SK-N-SH (cell line): ENCODE measurements at regions not wholly inside any gene's neighbourhood (a gene's known extent, or its start where the extent isn't known, plus 50 kb on each side); places are given as distances from the start of the nearest gene placed in this dataset.

Experiments used
- EP300 ChIP-seq, 2 experiments: IDR thresholded peaks; 2 replicates each; pipeline versions ENCODE4 v1.4.0 to v1.6.1; 2012; ENCODE audit warnings: borderline replicate concordance in 1 of 2, low read depth in 1 of 2, low read length in 1 of 2
- POLR2AphosphoS5 ChIP-seq: IDR thresholded peaks from 2 replicates; pipeline ENCODE4 v1.6.1; 2012; ENCODE audit warnings: low read depth, low read length
- RAD21 ChIP-seq: IDR thresholded peaks from 2 replicates; pipeline ENCODE4 v1.6.1; 2012; ENCODE audit warnings: mild to moderate bottlenecking, low read length
- RXRA ChIP-seq: IDR thresholded peaks from 2 replicates; pipeline ENCODE4 v1.4.0; 2012; ENCODE audit warnings: low read depth, mild to moderate bottlenecking, borderline replicate concordance

DNA sequence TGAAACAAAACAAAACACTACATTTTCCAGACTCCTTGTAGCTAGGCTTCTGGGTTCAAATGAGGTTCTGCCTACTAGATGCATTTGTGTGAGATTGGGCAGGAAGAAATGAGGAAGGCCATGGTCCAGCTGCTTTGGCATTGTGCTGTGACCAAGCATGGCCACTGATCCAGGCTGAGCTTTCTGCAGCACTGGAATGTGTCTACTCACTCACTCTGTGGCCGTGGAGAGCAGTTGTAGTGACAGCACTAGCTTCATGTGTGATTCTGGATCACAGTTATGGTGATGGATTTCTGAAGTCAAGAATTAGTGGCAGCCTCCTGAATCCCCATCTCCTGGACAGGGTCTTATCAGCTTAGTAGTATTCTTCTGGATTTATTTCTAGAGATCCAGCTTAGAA is 358.9 kb downstream of the GPAT3 start:
- TF ChIP-seq POLR2AphosphoS5 (no peak), RXRA (no peak), EP300 (IDR thresholded peaks at IDR 0.05; ENCODE audit: borderline replicate concordance in 1 of 2, low read depth in 1 of 2, low read length in 1 of 2) (no peak), RAD21 (no peak)
